Heart right ventricle (tissue), 16 donors: ENCODE measurements at regions not wholly inside any gene's neighbourhood (a gene's known extent, or its start where the extent isn't known, plus 50 kb on each side); places are given as distances from the start of the nearest gene placed in this dataset.
"Not testable (repeated sequence)": the region's sequence is repeated elsewhere in the genome, so short reads cannot be mapped to it uniquely, and the experiment has no call there.

ENCODE experiments used
- ATAC-seq, 8 donors: fragments of 200-7000 bp; cut with Tn5 transposase; one replicate each; pipeline ENCODE4 v1.9.1; 2020; ENCODE audit warnings: mild to moderate bottlenecking in 8 of 8, moderate library complexity in 8 of 8, moderate number of reproducible peaks in 1 of 8
- DNase-seq, 2 donors: peaks; one replicate each; pipeline ENCODE4 v3.0.0-alpha.2; 2020
- H3K27ac ChIP-seq, 10 donors: fragments of 200-600 bp; sonication (generic) in 2 of 10; one replicate each; pipeline versions ENCODE4 v1.5.0 to v1.8.0; 2020 to 2022; ENCODE audit warnings: mild to moderate bottlenecking in 3 of 10
- H3K27me3 ChIP-seq, 7 donors: fragments of 200-600 bp; one replicate each; pipeline ENCODE4 v1.8.0; 2021 to 2022; ENCODE audit warnings: mild to moderate bottlenecking in 2 of 7
- H3K36me3 ChIP-seq, 9 donors: fragments of 200-600 bp; sonication (generic) in 1 of 9; one replicate each; pipeline versions ENCODE4 v1.5.0 to v1.8.0; 2020 to 2022; ENCODE audit warnings: mild to moderate bottlenecking in 2 of 9
- H3K4me1 ChIP-seq, 9 donors: fragments of 200-600 bp; sonication (generic) in 1 of 9; one replicate each; pipeline versions ENCODE4 v1.5.0 to v1.8.0; 2020 to 2022; ENCODE audit warnings: mild to moderate bottlenecking in 4 of 9
- H3K4me3 ChIP-seq, 10 donors: fragments of 200-600 bp; sonication (generic) in 2 of 10; one replicate each; pipeline versions ENCODE4 v1.5.0 to v1.8.0; 2020 to 2022; ENCODE audit warnings: mild to moderate bottlenecking in 7 of 10, moderate library complexity in 2 of 10
- H3K9me3 ChIP-seq, 11 donors: fragments of 200-600 bp in 10 of 11; sonication (generic) in 2 of 11; one replicate each; pipeline versions ENCODE4 v1.5.0 to v1.8.0; 2013 to 2022; ENCODE audit warnings: mild to moderate bottlenecking in 2 of 11, control low read depth in 1 of 11, moderate library complexity in 1 of 11
- WGBS, 2 donors: extraction: QIAGEN DNeasy Blood & Tissue Kit; methylation state at CpG; one replicate each; pipeline ENCODE4 v1.1.7; 2013; ENCODE audit warnings: inconsistent platforms in 1 of 2; 5-methylcytosine and 5-hydroxymethylcytosine counted together
- intact Hi-C, 10 donors: fragments of 100-400 bp; cut with DNase I; formaldehyde crosslinking; loops; one replicate each; pipeline versions ENCODE4 v1.11.1 to v1.14.2; 2022
- TF ChIP-seq, protein P1 (sequence below), 9 donors: fragments of 200-600 bp; sonication (generic) in 2 of 9; IDR thresholded peaks; one replicate each; pipeline versions ENCODE4 v1.5.0 to v1.8.0; 2021 to 2022; ENCODE audit warnings: antibody characterized with exemption in 9 of 9, mild to moderate bottlenecking in 5 of 9, moderate library complexity in 1 of 9
- donor health status: Arrhythmogenic right ventricular cardiomyopathy.
- donor health status: ischemic (EF 13 %, LVEDD 7.1; RV severe dilation, severe dysfunction).
- donor health status: healthy with polysubstance abuse.
- donor health status: DM: no; HTN: yes; CAD: no.
- donor health status: DM: no; HTN: no; CAD: no.
- donor health status: ischemic (EF 25% LVEDD 6.9; RV normal size, moderate dysfunction).
- donor health status: ischemic (EF 25% LVEDD 5.7; RV mildly dilated, moderate dysfunction).
- donor health status: healthy.
- donor health status: DM: yes; HTN: yes; CAD: no.
- donor health status: Ischemic cardiomyopathy.
- donor health status: ischemic (EF 35%, LVEDD 5.7; RV mildly dilated, moderate dysfunction).
- donor health status: nonischemic (EF 11% LVEDD 7.7; RV severe dilation, severe dysfunction).
- donor health status: DM: yes; HTN: yes; CAD: no.
- donor health status: PGD.
- donor health status: ischemic (EF 29% LVEDD 5.4; RV normal size, mild dysfunction).
- donor health status: nonischemic (EF 23%, LVEDD 6.1; RV moderate dilation, normal function).

GRCh38 chr16:85229869-85230462 lies 117.7 kb upstream of the CIBAR2 start:
- TF ChIP-seq, protein P1, sequence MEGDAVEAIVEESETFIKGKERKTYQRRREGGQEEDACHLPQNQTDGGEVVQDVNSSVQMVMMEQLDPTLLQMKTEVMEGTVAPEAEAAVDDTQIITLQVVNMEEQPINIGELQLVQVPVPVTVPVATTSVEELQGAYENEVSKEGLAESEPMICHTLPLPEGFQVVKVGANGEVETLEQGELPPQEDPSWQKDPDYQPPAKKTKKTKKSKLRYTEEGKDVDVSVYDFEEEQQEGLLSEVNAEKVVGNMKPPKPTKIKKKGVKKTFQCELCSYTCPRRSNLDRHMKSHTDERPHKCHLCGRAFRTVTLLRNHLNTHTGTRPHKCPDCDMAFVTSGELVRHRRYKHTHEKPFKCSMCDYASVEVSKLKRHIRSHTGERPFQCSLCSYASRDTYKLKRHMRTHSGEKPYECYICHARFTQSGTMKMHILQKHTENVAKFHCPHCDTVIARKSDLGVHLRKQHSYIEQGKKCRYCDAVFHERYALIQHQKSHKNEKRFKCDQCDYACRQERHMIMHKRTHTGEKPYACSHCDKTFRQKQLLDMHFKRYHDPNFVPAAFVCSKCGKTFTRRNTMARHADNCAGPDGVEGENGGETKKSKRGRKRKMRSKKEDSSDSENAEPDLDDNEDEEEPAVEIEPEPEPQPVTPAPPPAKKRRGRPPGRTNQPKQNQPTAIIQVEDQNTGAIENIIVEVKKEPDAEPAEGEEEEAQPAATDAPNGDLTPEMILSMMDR (IDR thresholded peaks at IDR 0.05) = no peak
- no peak for ATAC-seq
- no peak for DNase-seq
- Histone ChIP-seq H3K27me3 (peaks cover 0 to 6% (median 0%) of the 10 kb centered on the region in 7 donors), H3K36me3 (no peaks in the 10 kb centered on the region), H3K4me1 (peaks cover 11 to 40% (median 30%) of the 10 kb centered on the region in 9 donors), H3K27ac (no peak overlapping the region), H3K4me3 (no peak overlapping the region), H3K9me3 (peaks cover 0 to 6% (median 0%) of the 10 kb centered on the region in 11 donors)
- 80 to 88% methylated on average over 8 of the region's 8 CpGs for WGBS, 2 donors
- intact Hi-C loops = loop anchor here in 6 of 10 donors (5.0 to 10.0 kb wide), 6 partner anchors 55 to 115 kb away; partner anchors contain the start of gene CIBAR2 (in 1 of the 6)

GRCh38 chr16:85230764-85231383 lies 118.6 kb upstream of the CIBAR2 start:
- H3K4me1 ChIP-seq = peaks cover 18 to 43% (median 38%) of the 10 kb centered on the region in 9 donors

GRCh38 chr16:85231959-85232358 lies 119.7 kb upstream of the CIBAR2 start:
- TF ChIP-seq, protein P1 (IDR thresholded peaks at IDR 0.05) = no peak
- Histone ChIP-seq H3K27ac (peak overlapping the region in 4 of 10 donors; percentile 39 to 79 (median 48)), H3K4me1 (peaks cover 23 to 53% (median 42%) of the 10 kb centered on the region in 9 donors), H3K9me3 (no peaks in the 10 kb centered on the region), H3K4me3 (no peak overlapping the region), H3K27me3 (peaks cover 0 to 25% (median 0%) of the 10 kb centered on the region in 7 donors), H3K36me3 (no peaks in the 10 kb centered on the region)
- peak; percentile 50 to 55 for DNase-seq
- peak in 5 of 8 donors; percentile 10 to 37 (median 17) for ATAC-seq
- intact Hi-C loops = loop anchor here in 4 of 10 donors (5.0 to 10.0 kb wide), 5 partner anchors 57 to 115 kb away; no protein-coding TSS in a partner anchor
- 46 to 53% methylated on average over 8 of the region's 8 CpGs for WGBS, 2 donors

More at GRCh38 chr16:85230764-85231383, 118.6 kb upstream of the CIBAR2 start:
- H3K9me3 ChIP-seq, H3K36me3 ChIP-seq, ATAC-seq, H3K27ac ChIP-seq, H3K4me3 ChIP-seq, DNase-seq: not testable (repeated sequence)
- intact Hi-C loops = loop anchor here in 4 of 10 donors (5.0 to 10.0 kb wide), 5 partner anchors 56 to 114 kb away; no protein-coding TSS in a partner anchor
- H3K27me3 ChIP-seq = peaks cover 0 to 14% (median 0%) of the 10 kb centered on the region in 7 donors
- WGBS, 2 donors = 90 to 98% methylated on average over 6 of the region's 6 CpGs

DNA sequence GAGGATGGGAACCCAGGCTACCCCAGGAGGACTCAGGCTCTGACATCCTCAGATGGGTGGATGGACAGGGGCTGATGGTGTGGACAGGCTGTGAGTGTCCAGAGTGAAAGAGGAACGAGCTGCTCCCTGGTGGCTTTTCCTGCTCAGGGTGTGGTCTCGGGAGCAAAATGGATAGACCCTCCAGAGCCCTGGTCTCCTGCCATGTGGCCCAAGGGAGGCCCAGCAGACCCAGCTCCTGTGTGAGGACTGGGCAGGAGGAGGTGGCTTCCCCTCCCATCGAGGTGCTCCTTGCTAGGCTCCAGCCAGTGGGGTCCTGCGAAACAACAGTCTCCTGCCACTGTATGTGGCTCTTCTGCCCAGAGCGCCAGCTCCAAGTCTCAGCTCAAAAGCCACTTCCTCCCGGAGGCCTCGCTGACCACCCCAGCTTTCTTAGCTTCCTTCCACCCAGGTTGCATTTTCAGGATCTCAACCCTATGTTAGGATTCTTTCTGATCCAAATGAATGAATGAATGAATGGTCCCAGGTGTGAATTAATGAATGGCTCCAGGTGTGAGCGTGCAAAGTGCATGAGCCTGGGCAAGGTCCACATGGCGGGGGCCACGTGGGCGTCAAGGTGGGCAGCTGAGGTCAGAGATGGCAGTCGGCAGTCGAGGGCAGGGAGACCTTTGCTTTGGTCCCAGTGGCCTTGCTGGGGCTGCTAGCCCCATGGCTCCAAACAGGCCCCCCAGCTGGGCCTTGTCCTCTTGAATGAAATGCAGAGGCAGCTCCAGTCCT lies 120.3 kb upstream of the CIBAR2 start:
- 76 to 84% methylated on average over 13 of the region's 13 CpGs for WGBS, 2 donors
- Histone ChIP-seq H3K4me3 (no peak overlapping the region), H3K27ac (peak overlapping the region in 4 of 10 donors; percentile 39 to 79 (median 48)), H3K27me3 (peaks cover 0 to 29% (median 0%) of the 10 kb centered on the region in 7 donors), H3K36me3 (no peaks in the 10 kb centered on the region), H3K4me1 (peaks cover 23 to 57% (median 42%) of the 10 kb centered on the region in 9 donors), H3K9me3 (no peaks in the 10 kb centered on the region)
- TF ChIP-seq, protein P1 (IDR thresholded peaks at IDR 0.05) = no peak
- DNase-seq (no peak), ATAC-seq (peak in 1 of 8 donors; percentile 7)
- intact Hi-C loops = loop anchor here in 4 of 10 donors (5.0 to 10.0 kb wide), 5 partner anchors 58 to 115 kb away; no protein-coding TSS in a partner anchor
